HUES64 (cell line): ENCODE measurements at regions not wholly inside any gene's neighbourhood (a gene's known extent, or its start where the extent isn't known, plus 50 kb on each side); places are given as distances from the start of the nearest gene placed in this dataset.

Experiments used
- H3K27ac ChIP-seq: 2 replicates; pipeline ENCODE4 v1.7.0; 2013; ENCODE audit warnings: low read depth, low read length, inconsistent platforms
- H3K27me3 ChIP-seq: 2 replicates; pipeline ENCODE4 v1.6.1; 2013; ENCODE audit warnings: mild to moderate bottlenecking, low read length; ENCODE audit not compliant: insufficient read depth
- H3K36me3 ChIP-seq: 2 replicates; pipeline ENCODE4 v1.6.1; 2013; ENCODE audit warnings: mild to moderate bottlenecking, low read length; ENCODE audit not compliant: insufficient read depth
- H3K4me1 ChIP-seq: 2 replicates; pipeline ENCODE4 v1.6.1; 2013; ENCODE audit warnings: mild to moderate bottlenecking, low read length, moderate library complexity; ENCODE audit not compliant: insufficient read depth
- H3K4me3 ChIP-seq: 2 replicates; pipeline ENCODE4 v1.5.1; 2013; ENCODE audit warnings: mild to moderate bottlenecking, low read length, moderate library complexity
- H3K9ac ChIP-seq: 2 replicates; pipeline ENCODE4 v1.6.1; 2013; ENCODE audit warnings: mild to moderate bottlenecking, low read depth, low read length
- H3K9me3 ChIP-seq: 2 replicates; pipeline ENCODE4 v1.6.1; 2013; ENCODE audit warnings: low read depth, low read length; ENCODE audit not compliant: insufficient read depth
- WGBS: fragments of 150-250, 120-280 bp; methylation state at CpG from one replicate; pipeline ENCODE4 v1.1.7; 2013; ENCODE audit warnings: missing lambda C conversion rate; 5-methylcytosine and 5-hydroxymethylcytosine counted together

DNA sequence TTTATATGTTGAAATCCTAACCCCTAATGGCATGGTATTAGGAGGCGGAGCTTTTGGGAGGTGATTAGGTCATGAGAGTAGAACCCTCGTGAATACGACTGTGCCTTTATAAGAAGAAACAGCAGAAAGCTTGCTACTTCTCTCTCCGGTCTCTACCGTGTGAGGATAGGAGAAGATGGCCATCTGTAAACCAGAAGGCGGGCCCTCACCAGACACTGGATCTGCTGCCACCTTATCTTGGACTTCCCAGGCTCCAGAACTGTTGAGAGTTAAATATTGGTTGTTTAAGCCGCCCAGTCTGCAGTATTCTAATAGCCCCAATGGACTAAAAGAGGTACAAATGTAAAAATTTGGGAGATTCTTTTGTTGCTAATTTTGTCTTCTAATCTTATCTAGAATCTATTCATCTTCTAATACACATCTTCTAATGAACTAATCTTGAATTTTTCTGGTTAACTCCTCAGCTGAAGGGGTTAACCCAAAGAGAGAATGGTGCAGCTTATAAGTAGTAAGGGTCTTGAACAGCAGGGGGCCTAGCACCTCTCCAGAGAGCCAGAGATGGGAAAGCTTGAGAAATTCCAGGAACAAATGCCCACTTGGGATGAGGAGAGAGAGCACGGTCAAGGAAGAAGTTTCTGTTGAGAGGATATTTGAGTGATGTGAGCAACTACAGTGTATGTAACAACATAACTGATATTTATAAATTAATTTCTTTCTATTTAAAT is 264.0 kb upstream of the GRIP1 start:
- 86% methylated on average over 8 of the region's 8 CpGs for WGBS
- H3K27me3 ChIP-seq: no peaks in the 10 kb centered on the region
- no peaks in the 10 kb centered on the region for H3K9me3 ChIP-seq

GRCh38 chr12:66944365-66944764 is 265.5 kb upstream of the GRIP1 start:
- no peaks in the 10 kb centered on the region for H3K9me3 ChIP-seq

More for the DNA sequence above, 264.0 kb upstream of the GRIP1 start:
- H3K4me1 ChIP-seq: peaks cover 14% of the 10 kb centered on the region
- no peak overlapping the region for H3K4me3 ChIP-seq
- H3K9ac ChIP-seq: no peak overlapping the region
- H3K27ac ChIP-seq: no peak overlapping the region
- H3K36me3 ChIP-seq: no peaks in the 10 kb centered on the region

DNA sequence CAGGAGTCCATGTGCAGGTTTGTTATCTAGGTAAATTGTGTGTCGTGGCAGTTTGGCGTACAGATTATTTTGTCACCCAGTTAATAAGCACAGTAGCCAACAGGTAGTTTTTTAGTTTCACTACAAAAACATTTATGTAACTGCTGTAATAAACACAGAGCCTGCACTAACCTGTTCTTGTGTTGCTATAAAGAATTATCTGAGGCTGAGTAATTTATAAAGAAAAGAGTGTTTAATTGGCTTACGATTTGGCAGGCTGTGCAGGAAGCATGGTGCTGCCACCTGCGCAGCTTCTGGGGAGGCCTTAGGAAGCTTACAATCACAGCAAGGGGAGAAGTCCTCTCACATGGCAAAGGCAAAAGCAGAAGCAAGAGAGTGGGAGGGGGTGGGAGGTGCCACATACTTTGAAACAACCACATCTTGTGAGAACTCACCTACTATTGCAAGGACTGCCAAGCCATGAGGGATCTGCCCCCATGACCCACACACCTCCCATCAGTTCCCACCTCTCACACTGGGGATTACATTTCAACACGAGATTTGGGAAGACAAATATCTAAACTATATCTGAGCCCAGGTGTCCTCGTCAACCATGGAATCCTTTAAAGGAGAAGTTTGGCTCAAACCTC is 266.4 kb upstream of the GRIP1 start:
- WGBS: 93% methylated on average over 6 of the region's 6 CpGs
- H3K27me3 ChIP-seq: no peaks in the 10 kb centered on the region
- no peaks in the 10 kb centered on the region for H3K36me3 ChIP-seq
- H3K4me1 ChIP-seq: peaks cover 14% of the 10 kb centered on the region
- no peak overlapping the region for H3K4me3 ChIP-seq
- no peak overlapping the region for H3K27ac ChIP-seq
- H3K9ac ChIP-seq: no peak overlapping the region
- no peaks in the 10 kb centered on the region for H3K9me3 ChIP-seq

More at GRCh38 chr12:66944365-66944764, 265.5 kb upstream of the GRIP1 start:
- H3K4me3 ChIP-seq: no peak overlapping the region
- no peaks in the 10 kb centered on the region for H3K36me3 ChIP-seq
- H3K27ac ChIP-seq: no peak overlapping the region
- no peaks in the 10 kb centered on the region for H3K27me3 ChIP-seq
- WGBS: 54% methylated on average over 2 of the region's 2 CpGs
- peaks cover 14% of the 10 kb centered on the region for H3K4me1 ChIP-seq
- H3K9ac ChIP-seq: no peak overlapping the region

GRCh38 chr12:66947119-66947518 is 268.2 kb upstream of the GRIP1 start:
- Histone ChIP-seq H3K27ac (no peak overlapping the region), H3K36me3 (no peaks in the 10 kb centered on the region), H3K9ac (no peak overlapping the region), H3K4me3 (no peak overlapping the region), H3K9me3 (no peaks in the 10 kb centered on the region), H3K4me1 (peaks cover 14% of the 10 kb centered on the region), H3K27me3 (no peaks in the 10 kb centered on the region)
- 98% methylated on average over 4 of the region's 4 CpGs for WGBS

- H3K27ac ChIP-seq: no peak overlapping the region
- no peaks in the 10 kb centered on the region for H3K27me3 ChIP-seq
- H3K4me3 ChIP-seq: no peak overlapping the region
- H3K36me3 ChIP-seq: no peaks in the 10 kb centered on the region
- no peaks in the 10 kb centered on the region for H3K9me3 ChIP-seq
- no CpG with 5 or more reads among the region's 1 CpG for WGBS
- H3K9ac ChIP-seq: no peak overlapping the region
- no peaks in the 10 kb centered on the region for H3K4me1 ChIP-seq
These were observed 273.8 kb upstream of the GRIP1 start for GRCh38 chr12:66952668-66953067.

DNA sequence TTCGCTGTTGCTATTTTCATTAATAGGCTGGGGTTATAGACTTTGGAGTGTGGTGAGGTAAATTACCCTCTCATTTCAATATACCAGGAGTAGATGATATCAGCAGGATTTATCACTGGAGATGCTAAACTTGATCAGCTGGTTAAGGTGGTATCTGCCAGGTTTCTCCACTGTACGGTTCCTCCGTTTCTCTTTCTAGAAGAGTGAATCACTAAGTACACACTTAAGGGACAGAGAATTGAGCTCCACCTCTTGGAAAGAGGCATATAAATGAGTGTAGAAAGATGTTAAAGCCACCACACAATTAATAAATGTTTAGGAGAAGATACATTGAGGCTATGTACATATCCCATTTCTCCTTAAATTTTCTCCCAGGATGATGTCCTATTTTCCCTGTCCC is 277.4 kb upstream of the GRIP1 start:
- Histone ChIP-seq H3K4me3 (no peak overlapping the region), H3K4me1 (peaks cover 11% of the 10 kb centered on the region), H3K9ac (no peak overlapping the region), H3K9me3 (no peaks in the 10 kb centered on the region), H3K27me3 (no peaks in the 10 kb centered on the region), H3K27ac (no peak overlapping the region), H3K36me3 (no peaks in the 10 kb centered on the region)
- WGBS: 100% methylated on average over 3 of the region's 3 CpGs

DNA sequence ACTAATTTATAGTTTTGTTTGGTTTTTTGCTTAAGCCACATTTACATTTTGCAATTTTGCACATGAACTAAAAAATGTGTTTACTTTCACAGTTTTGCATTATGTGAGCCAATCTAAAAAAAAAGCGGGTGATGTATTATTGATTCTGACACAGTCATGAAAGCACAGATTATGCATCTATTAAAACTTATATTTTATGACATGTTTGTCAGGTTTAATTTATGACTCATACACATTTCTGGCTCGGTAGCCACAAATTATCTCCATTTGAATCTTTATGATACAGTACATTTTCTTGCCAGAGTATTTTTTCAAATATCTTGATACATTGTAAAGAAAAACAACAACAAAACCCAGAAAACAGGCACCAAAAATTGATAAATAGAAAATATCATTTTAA is 280.4 kb upstream of the GRIP1 start:
- Histone ChIP-seq H3K36me3 (no peaks in the 10 kb centered on the region), H3K4me3 (no peak overlapping the region), H3K4me1 (peaks cover 11% of the 10 kb centered on the region), H3K27me3 (no peaks in the 10 kb centered on the region), H3K9ac (no peak overlapping the region), H3K9me3 (no peaks in the 10 kb centered on the region), H3K27ac (no peak overlapping the region)
- WGBS: no CpG with 5 or more reads among the region's 2 CpGs

DNA sequence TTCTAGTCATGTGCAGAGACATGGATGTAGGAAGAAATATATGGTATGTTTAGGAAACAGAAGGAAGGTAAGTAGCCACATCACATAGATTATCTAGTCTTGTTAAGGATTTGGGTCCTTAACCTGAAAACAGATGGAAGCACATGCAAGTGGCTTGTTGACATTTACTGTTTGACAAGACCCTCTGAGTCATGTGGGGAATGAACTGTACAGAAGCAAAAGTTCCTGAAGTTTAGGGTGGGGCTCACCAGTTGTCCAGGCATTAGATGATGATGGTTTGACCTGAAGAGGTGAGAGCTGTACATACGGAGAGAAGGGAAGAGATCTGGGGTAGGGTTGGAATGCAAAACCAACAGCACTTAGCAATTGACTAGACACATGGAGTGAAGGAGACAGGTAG is 281.1 kb upstream of the GRIP1 start:
- Histone ChIP-seq H3K4me1 (peaks cover 11% of the 10 kb centered on the region), H3K27me3 (no peaks in the 10 kb centered on the region), H3K9ac (no peak overlapping the region), H3K4me3 (no peak overlapping the region), H3K36me3 (no peaks in the 10 kb centered on the region), H3K9me3 (no peaks in the 10 kb centered on the region), H3K27ac (no peak overlapping the region)
- WGBS: 94% methylated on average over 1 of the region's 1 CpG

- Histone ChIP-seq H3K9ac (no peak overlapping the region), H3K36me3 (no peaks in the 10 kb centered on the region), H3K4me3 (no peak overlapping the region), H3K27me3 (no peaks in the 10 kb centered on the region), H3K27ac (no peak overlapping the region), H3K4me1 (peaks cover 11% of the 10 kb centered on the region), H3K9me3 (no peaks in the 10 kb centered on the region)
- WGBS: 57% methylated on average over 5 of the region's 6 CpGs
These were observed 282.1 kb upstream of the GRIP1 start for GRCh38 chr12:66960704-66961690.

- Histone ChIP-seq H3K4me1 (peaks cover 11% of the 10 kb centered on the region), H3K27ac (no peak overlapping the region), H3K4me3 (no peak overlapping the region), H3K27me3 (no peaks in the 10 kb centered on the region), H3K9ac (no peak overlapping the region), H3K9me3 (no peaks in the 10 kb centered on the region), H3K36me3 (no peaks in the 10 kb centered on the region)
- WGBS: 83% methylated on average over 8 of the region's 9 CpGs
These were observed 283.4 kb upstream of the GRIP1 start for GRCh38 chr12:66962290-66962689.

- Histone ChIP-seq H3K27ac (no peak overlapping the region), H3K4me3 (no peak overlapping the region), H3K9me3 (no peaks in the 10 kb centered on the region), H3K9ac (no peak overlapping the region), H3K4me1 (peaks cover 11% of the 10 kb centered on the region), H3K36me3 (no peaks in the 10 kb centered on the region), H3K27me3 (no peaks in the 10 kb centered on the region)
- WGBS: 96% methylated on average over 4 of the region's 4 CpGs
These were observed 285.0 kb upstream of the GRIP1 start for GRCh38 chr12:66963901-66964300.
